Midbrain (tissue), 1 donor: ENCODE measurements at regions not wholly inside any gene's neighbourhood (a gene's known extent, or its start where the extent isn't known, plus 50 kb on each side); places are given as distances from the start of the nearest gene placed in this dataset.
"Not testable (repeated sequence)": the region's sequence is repeated elsewhere in the genome, so short reads cannot be mapped to it uniquely, and the experiment has no call there.

Source experiments
- DNase-seq: peaks from one replicate; lab custom pipeline; 2025; lab: John Stamatoyannopoulos, UW

DNA sequence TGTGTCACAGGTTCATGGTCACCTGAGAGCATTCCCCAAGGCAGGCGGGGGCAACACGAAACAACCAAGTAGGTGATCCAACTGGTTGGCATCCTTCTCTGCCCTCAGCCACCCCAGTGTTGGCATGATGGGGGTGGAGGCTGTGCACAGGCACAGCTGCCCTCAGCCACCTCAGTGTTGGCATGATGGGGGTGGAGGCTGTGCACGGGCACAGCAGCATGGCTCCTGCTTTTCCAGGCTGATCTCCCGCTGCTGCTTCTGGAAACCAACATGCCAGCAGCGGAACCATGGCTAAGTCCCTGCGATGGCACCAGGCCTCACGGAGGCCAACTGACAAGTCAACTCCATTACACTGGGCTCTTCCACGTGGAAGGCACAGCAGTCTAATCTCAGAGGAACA is 447.8 kb downstream of the PTPRU start:
- no peak for DNase-seq

DNA sequence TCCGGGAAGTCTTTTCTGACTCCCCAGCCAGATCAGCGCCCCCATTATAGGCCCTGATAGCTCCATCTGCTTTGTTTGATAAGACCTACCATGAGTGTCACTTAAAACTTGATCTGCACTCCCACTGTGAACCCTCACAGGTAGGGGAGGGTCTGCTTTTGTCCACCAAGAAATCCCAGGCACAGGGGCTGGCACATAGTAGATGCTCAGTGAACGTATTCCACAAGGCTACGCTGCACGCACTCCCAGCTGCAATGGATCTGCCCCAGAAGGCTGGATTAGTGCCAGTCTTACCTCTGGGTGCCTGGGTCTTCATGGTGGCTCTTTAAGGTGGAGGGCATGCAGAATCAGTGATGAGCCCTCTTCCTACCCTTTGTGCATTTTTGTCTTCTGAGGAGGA is 447.1 kb downstream of the PTPRU start:
- no peak for DNase-seq

DNA sequence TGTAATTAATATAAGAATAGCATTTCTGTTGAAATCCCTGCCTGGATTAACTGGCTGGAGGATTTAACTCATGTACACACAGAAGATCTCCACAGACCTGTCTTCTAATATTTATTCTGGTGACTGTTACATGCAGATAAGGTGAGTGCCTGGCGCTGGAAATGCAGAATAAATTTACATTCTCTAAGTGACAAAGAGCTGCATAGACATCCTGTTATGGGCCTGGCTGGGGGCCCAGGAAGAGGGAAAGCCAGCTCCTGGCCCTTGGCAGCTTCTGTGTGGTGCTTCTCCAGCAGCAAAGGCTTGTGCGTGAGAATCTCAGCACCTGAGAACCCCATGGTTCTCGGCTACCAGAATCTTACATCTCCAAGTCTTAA is 446.6 kb downstream of the PTPRU start:
- DNase-seq: no peak

DNA sequence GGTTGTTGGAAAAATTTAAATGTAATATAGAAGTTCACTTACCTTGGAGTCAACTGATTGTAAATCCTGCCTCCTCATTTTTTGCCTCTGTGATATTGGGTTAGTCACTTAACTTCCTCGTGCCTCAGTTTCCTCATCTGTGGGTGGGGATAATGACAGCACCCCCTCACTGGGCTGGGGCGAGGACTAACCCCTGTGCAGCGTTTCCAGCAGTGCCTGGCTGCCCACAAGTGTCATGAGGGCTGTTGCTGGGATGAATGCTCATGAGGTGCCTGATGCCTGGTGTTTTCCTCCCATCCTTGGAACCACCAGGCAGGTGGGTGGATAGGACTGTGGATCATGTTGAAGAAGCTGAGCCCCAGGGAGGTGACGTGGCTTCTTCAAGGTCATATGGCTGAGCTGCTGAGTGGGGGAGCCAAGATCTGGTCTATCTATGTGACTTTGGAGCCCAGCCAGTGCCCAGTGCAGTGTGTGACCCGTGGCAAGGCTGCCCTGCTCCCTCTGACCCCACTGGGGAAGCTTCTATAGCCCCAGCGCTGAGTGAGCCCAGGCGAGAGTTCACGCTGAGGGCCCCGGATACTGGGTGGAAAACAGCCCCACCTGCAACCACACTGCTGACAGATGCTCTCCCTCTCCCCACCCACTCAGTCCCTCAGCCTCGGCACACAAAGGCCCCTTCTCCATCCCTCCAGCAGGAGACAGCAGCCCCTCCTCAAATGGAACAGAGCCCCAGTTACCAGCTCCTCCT is 446.0 kb downstream of the PTPRU start:
- no peak for DNase-seq

DNA sequence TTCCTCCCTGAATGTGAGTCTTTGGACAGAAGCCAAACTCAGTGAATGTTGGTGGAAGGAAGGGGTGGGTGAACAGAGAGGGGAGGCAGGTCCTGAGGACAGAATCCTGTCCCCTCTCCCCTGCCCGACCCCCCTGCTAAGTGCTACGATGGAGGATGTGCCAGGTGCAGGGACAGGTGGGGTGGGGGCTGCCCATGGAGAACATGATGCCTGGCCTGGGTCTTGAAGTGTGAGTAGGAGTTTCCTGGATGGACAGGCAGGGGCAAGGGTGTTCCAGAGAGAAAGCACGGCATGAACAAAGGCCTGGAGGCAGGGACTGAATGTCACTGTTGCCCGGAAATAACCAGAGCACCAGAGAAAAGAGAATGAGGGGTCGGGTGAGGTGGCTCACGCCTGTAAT is 445.1 kb downstream of the PTPRU start:
- not testable (repeated sequence) for DNase-seq

DNA sequence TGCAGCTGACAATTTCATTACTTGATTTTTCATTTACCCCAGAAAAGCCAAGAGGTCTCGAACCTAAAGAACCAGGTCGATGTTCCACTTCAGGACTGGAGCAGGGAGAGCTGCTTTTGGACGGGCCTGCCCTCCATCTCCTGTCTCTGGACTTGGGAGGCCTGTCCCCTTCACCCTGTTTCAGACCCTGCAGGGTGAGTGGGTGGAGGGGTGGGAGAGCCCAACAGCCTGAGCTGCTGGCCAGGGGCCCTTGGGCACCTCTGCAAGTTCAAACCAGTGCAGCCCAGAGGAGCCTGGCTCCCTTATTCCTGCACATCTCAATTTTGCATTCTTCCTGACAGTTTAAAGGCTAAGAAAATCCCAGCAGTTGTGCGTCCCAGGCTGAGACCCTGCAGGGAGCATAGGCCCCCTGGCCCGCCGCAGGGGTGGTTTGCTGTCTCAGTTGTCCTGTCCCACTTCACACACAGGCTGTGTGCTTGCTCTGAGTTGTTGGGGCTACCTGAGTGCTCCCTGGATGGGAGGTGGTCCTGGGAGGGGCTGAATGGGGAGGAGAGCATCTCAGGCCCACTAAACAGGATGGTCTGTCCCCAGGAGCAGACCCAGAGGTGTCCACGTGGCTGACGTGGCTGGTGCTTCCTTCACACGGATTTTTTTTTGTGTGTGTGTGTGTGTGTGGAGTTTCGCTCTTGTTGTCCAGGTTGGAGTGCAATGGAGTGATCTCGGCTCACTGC is 443.7 kb downstream of the PTPRU start:
- no peak for DNase-seq

DNA sequence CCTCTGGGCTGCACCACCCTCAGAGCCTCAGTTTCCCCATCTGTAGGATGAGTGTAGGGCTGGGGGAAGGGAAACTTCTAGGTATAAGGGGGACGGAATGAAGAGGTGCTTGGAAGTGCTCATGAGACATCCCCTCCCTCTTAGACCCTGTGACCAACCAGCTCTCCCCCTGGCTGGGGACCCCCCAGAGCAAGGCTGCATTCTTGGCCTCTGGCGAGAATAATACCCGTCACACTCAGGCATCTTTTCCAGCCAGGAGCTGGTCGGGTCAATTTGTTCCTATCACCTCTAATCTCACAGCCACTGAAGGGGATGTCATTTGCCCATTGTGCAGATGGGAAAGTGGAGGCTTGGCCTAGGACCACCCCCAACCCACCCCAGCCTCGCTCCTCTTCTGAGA is 443.0 kb downstream of the PTPRU start:
- no peak for DNase-seq

DNA sequence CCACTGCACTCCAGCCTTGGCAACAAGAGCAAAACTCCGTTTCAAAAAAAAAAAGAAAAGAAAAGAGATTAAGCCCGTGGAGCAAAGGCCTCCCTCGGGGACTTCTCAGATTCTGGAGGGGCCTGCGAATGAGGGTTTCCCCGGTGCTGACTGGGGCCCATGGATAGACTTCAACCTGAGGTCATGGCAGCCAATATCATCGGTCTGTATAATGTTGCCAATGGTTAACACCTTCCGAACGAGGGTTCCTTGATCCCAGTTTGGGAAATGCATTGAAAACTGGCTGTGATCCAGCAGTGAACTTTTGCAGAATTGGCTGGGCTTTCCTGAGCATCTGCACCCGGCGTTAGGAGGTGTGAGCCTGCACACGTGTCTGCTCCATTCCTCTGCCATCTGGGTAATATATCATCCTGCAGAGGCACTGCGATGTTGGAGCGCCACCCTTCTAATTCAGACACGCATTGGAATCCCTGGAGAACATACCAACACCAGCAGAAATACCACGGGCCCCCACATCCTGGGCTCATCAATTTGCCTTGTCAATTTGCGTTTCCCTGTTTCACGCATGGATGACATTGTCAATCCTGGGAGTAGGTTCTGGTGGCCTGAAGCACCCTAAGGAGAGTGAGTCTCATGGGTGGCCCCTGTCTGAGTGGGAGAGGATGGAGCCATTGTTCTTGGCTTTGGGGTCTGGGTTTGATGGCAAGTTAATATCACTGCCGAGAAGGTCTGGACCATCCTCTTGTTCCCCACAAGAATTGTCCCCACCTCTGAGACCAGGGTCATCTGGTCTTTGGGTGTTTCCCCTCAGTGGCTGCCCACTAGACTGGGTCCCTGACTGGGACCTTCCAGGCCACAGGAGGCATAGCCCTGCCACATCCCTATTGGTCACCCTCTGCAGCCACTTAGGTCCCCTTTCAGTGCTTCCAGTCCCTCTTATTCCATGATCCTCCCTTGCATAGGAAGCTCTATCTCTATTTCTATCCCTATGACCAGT is 441.0 kb downstream of the PTPRU start:
- no peak for DNase-seq

DNA sequence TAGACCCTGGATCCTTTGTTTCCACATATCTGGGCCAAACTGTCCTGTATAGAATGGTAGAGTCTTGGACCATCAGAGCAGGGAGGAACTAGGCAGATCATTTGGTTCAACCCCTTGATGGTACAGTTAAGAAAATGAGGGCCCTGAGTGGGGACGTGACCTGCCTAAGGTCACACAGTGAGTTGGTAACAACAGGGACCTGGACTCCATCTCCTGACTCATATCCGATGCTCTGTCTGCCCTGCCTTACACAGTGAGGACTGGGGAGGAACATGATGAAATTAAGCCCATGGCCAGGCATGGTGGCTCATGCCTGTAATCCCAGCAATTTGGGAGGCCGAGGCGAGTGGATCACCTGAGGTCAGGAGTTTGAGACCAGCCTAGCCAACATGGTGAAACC is 440.2 kb downstream of the PTPRU start:
- DNase-seq: no peak

DNA sequence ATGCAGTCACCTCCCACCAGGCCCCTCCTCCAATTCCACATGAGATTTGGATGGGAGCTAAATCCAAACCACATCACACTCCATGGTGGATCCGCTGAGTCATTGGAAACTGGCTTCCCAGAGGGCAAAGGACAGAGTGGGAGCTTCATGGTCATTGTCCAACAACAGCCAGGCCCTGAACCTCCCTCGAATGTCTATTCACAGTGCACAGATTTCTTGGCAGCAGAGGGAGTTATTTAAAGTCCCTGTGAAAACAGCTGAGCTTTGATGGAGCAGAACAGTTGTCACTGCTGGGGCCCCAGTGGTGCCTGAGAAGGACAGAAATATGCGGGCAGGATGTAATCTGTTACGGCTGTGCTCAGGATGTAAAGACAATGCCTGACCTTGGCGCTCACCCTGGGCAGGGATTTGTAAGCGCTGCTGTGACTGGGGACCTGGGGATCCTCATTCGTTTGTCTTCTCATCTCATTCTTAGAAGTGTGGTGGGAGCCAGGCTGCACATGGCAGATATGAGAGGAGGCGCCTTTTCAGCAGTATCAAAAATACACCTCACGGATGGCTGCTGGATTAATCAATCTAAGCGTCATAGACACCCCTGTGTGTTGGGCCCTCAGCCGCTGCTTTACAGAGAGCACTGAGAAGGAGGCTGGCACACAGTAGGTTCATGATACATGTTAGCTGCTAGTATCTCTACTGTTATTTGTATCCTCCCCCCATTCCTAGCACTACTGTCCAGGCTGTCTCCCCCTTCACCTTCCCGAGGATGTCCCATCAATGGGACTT is 439.4 kb downstream of the PTPRU start:
- DNase-seq: no peak

DNA sequence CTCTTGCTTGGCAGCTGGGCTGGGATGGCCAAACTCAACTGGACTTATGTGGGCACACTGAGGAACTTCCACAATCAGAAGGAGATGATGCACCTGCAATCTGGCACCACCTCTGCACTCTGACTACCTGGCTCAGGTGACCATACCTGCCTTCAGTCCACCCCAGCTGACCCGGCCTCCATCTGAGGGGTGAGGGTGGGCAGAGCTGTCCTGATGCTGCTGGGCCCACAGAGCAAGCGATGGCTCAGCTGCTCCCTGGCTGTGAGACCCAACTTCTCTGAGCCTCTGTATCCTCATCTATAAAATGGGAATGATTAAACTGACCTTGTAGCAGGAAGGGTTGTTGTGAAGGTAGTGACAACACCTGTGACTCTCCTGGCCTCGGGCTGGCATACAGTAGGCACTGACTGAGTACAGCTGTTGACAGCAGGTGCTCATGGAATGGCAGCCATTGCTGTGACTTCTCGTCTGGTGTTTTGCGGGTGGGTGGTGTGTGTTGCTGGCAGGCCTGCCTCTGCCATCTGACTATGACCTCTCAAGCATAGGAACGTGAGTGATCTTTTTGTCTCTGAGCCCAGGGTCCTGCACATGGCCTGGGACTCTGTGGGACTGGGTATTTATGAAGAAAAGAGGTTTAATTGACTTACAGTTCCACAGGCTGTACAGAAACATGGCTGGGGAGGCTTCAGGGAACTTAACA is 438.5 kb downstream of the PTPRU start:
- DNase-seq: no peak

DNA sequence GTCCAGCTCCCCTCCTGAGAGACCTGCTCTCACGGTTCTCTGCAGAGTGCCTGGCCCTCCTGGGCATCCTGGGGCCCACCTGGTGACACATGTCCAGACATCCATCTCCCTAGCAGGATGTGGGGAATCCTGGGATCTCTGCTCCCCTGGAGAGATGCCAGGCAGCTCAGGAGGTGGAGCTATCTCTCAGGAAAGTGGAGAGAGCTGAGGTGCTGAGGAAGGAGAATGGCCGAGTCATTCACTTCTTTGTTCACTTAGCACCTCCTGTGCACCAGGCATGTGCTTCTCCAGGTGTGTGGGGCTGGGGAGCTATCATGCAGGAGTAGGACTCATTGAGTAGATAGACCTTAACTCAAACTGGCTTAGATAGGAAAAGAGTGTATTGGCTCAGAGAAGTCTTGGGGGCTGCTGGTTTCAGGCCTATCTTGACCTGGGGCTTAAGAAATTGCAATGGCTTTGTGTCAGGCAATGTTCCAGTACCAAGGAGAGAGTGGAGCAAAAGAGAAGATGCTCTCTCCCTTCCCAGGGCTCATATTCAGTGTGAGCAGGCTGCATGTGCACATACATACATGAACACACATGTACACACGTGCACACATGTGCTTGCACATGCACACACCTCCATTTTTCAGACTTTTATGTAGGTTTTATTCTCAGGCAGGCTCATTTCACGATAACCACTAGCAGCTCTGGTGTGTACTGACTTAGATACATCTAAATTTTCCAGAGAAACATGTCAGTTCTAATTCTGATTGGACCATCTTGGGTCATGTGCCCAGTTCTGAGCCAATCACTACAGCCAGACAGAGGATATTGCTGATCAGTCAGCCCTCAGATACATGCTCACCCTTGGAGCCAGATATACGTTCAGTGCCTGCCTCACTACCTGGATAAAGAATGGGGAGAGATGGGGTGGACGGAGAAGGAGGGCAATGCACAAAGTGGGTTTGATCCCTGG is 437.6 kb downstream of the PTPRU start:
- DNase-seq: no peak

DNA sequence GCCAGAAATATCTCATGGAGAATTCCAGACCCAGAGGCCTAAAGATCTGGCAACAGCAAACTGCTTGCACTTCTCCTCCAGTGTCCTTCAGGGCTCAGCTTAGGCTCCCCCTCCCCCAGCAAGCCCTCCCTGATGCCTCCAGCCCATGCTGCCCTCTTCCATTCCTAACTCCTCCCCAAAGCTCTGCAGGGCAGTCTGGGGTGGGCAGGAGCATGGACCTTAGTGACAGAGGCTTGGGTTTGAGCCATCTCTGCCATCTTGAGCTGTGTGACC is 436.8 kb downstream of the PTPRU start:
- no peak for DNase-seq

DNA sequence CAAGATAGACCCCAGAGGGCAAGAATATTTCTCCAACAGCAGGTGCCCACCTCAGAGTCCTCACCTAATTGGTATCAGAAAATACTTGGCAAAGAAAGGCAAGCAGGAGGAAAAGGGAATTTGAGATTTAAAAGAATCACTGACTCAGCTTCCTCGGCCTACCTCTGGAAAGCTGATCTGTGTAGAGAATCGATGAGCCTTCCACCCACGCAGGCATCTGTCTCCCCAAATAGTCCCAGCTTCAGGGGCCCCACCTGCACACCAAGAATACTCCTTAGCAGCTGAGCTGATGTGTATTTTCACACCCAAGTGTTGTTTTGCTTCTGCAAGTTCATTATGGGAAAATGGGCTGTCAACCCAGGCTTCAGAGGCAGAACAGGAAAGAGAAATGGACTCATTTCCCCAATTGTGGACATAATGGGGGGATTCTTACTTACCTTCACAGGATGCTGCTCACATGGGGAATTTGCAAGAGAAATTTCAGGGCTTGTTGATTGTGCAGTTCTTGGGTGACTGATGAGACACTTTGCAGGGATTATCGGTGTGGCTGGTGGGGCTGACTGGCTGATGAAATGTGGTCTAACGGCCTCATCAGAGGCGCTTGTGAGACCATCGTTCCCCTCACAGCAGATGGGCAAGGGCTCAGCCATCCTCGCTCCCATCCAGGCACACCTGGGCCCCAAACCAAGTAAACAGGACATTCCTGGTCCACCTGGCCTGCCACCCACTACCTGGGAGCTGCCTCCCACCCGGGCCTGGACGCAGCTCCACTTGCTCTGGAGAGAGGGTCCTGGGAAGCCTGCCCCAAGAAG is 436.3 kb downstream of the PTPRU start:
- no peak for DNase-seq

DNA sequence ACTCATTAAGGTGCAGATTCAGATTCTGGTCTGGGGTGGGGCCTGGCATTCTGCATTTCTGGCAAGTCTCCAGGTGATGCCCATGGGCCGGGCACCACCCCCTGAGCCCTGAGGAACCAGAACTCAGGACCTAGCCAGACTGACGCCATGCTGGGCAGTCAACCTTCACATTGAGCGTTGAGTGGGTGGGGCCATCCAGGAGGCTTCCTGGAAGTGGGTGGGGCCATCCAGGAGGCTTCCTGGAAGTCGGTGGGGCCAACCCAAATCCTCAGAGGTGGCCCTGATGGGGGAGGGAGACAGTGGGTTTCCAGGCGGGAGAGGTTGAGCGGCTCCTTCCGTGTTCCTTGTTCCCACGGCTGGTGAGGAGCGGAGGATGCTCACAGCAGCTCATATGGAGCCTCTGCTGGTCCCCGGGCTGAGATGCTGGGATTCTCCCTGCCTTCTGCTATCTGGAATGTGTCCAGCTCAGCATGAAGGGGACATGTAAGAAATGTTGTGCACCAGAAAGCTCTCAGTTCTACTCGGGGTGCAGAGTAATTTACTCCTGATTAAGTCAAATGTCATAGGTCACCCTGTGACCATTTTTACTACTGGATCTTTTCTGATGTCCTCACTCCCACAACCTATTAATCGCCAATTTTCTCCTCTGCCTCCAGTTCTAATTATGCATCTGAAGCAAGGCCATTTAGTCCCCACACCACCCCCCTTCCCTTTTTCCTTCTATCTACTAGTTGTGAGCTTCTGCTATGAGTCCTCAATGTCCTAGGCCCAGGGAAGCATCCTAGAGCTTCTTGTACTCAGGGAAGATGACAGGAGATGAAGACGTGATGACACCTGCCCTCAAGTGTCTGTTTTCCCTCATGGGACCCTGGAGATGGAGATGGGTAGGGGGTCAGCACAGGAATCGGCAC is 435.4 kb downstream of the PTPRU start:
- no peak for DNase-seq

DNA sequence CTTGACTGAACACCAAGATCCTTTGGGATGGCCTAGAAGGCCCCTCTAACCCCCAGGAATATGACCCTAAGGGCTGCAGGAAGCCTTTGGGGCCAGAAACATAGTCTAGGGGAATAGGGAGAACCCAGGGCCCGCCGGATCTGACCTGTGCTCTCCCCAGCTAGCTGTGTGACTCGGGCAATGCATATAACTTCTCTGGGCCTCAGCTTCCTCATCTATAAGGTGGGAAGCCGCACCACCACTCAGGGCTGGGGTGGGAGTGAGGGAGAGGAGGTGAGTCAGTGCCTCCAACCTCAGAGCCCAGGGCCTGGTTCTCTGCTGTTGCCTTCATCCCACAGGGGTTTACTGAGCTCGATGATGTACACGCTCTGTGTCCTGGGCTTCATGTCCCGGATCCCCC is 434.4 kb downstream of the PTPRU start:
- no peak for DNase-seq

DNA sequence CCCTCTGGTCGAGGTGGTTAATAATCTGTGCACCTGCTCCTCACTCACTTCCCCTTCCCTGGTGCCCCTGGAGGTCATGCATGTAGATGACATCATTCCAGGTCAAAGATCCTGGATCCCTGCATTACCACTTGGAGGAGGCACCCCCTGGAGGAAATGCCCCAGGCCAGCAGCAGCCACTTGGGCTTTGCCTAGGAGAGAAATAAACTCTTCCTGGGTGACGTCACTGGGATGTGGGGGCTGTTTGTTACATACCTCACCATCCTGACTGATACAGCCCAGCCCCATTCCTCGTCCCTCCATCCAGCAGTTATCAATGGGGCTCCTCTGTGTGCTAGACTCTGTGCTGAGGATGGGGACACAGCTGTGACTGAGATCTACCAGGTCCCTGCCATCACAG is 433.6 kb downstream of the PTPRU start:
- no peak for DNase-seq

DNA sequence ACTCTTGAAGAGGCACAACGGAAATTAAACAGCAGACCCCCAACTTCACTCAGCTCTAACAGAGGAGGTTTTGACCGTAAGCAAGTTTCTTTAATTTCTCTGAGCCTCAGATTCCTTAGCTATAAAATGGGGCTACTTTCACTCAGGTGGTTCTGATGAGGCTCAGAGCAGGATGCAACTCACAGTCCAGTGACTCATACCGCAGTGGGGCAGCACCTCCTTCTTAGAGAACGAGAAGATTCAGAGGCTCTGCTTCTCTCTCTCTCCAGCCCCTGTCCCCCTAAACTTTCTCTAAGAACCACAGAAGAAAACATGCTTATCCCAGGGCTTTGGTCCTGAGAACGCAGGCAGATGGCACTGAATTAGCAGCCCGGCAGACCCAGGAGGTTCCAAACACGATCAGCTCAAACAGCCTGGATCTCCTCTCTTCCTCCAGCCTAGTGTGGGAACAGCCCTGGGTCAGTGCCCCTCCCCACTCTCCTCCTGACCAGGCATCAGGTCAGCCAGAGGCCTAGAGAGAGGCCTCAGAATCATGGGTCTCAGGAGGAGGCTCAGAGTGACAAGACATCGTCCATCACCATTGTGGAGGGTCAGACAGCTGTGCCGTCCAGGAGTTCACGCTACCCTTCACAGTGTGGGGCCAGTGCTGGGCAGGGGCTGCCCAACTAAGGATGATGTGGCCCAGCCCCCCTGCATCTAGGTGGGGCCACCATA is 433.0 kb downstream of the PTPRU start:
- DNase-seq: no peak
